ENCODE measurements at regions not wholly inside any gene's neighbourhood (a gene's known extent, or its start where the extent isn't known, plus 50 kb on each side); places are given as distances from the start of the nearest gene placed in this dataset.

- intact Hi-C loops (cut with micrococcal nuclease; ENCODE audit: unreplicated experiment) = no loop called here
- RAD21 ChIA-PET (ENCODE audit: unreplicated experiment) = no interaction called here
- H3K4me3 ChIP-seq = no peak overlapping the region
These were observed 288.7 kb downstream of the RNF144B start for GRCh38 chr6:18675881-18676280.

More at GRCh38 chr6:18675881-18676280, 288.7 kb downstream of the RNF144B start:
- no peak for FAIRE-seq
- no peaks in the 10 kb centered on the region for H3K9me3 ChIP-seq (replicated peaks; ENCODE audit: control insufficient read depth, insufficient read depth, low read length)
- H3K27me3 ChIP-seq (replicated peaks in 1 of 2; ENCODE audit: control insufficient read depth in 2 of 2, insufficient read depth in 2 of 2, low read length in 1 of 2) = no peaks in the 10 kb centered on the region
- no peak overlapping the region for H3K9ac ChIP-seq (ENCODE audit: control insufficient read depth, insufficient read depth, low read length)
- in situ Hi-C loops (cut with MboI) = no loop called here
- H2AFZ ChIP-seq (ENCODE audit: control insufficient read depth, low read depth, low read length) = no peak overlapping the region
- no peak overlapping the region for H3K4me2 ChIP-seq (ENCODE audit: control insufficient read depth, insufficient read depth)
- WGBS (ENCODE audit: insufficient coverage, insufficient replicate concordance, low lambda C conversion rate, missing lambda C conversion rate) = 0% methylated on average over 2 of the region's 2 CpGs
- H3K4me1 ChIP-seq (ENCODE audit: control insufficient read depth, insufficient read depth, low read length) = no peaks in the 10 kb centered on the region
- no peak overlapping the region for H3K27ac ChIP-seq (ENCODE audit: control insufficient read depth, insufficient read depth)
- no peak for DNase-seq (ENCODE audit: low read depth, low spot score)
- no peaks in the 10 kb centered on the region for H4K20me1 ChIP-seq (ENCODE audit: control insufficient read depth, insufficient read depth)
- no peak for TF ChIP-seq USF1 (IDR thresholded peaks at IDR 0.05; ENCODE audit: borderline replicate concordance, extremely low read length, insufficient read depth, low read depth, low read length)
- TF ChIP-seq ZBED1 (IDR thresholded peaks at IDR 0.05; ENCODE audit: borderline replicate concordance) = no peak
- TF ChIP-seq MYB (IDR thresholded peaks at IDR 0.05; ENCODE audit: borderline replicate concordance, low read depth, low read length) = no peak
- no peak for TF ChIP-seq ASH2L (IDR thresholded peaks at IDR 0.05; ENCODE audit: borderline replicate concordance, low read depth)
- TF ChIP-seq TCF7 (IDR thresholded peaks at IDR 0.05; ENCODE audit: borderline replicate concordance) = no peak
- no peak for TF ChIP-seq E4F1 (IDR thresholded peaks at IDR 0.05; ENCODE audit: borderline replicate concordance, partially characterized antibody)
- no TSS peak for BruUV-seq (replicated peaks)
- H3K36me3 ChIP-seq (ENCODE audit: control insufficient read depth in 2 of 2, insufficient read depth in 2 of 2, low read length in 1 of 2) = no peaks in the 10 kb centered on the region
- POLR2A ChIA-PET = no interaction called here
- no peak for ATAC-seq
- SMC1A ChIA-PET (ENCODE audit: uncharacterized antibody, unreplicated experiment) = no interaction called here
- CTCF ChIA-PET = no interaction called here
- H3K79me2 ChIP-seq (ENCODE audit: control insufficient read depth, insufficient read depth, low read length) = no peaks in the 10 kb centered on the region

Data from GM12878 (cell line).